NCI-H1048 (cell line): ENCODE measurements at regions not wholly inside any gene's neighbourhood (a gene's known extent, or its start where the extent isn't known, plus 50 kb on each side); places are given as distances from the start of the nearest gene placed in this dataset.

Experiments used
- DNase-seq: peaks from one replicate; lab custom pipeline; 2025; lab: John Stamatoyannopoulos, UW

DNA sequence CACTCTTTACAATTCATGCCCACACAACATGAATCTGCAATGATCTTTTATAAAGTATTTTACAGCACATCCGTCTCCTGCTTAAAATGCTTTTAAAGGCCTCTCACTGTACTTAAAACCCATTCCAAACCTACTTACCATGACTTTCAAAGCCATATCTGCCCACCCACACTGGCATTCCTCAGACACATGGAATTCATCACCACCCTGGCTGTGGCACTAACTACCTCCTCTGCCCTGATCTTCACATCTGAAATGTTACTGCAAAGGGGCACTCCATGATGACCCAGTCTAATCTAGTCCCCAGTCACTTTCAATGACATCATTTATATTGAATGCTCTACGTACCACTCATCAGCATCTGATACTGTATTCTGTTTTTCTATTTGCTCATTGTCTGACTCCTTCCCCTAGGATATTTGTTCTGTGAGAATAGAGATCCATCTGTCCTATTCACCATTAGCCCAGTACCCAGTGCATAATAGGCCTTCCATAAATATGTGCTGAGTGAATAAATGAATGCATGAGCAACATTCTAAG, 193.2 kb upstream of the KIF2A start:
- DNase-seq: no peak

DNA sequence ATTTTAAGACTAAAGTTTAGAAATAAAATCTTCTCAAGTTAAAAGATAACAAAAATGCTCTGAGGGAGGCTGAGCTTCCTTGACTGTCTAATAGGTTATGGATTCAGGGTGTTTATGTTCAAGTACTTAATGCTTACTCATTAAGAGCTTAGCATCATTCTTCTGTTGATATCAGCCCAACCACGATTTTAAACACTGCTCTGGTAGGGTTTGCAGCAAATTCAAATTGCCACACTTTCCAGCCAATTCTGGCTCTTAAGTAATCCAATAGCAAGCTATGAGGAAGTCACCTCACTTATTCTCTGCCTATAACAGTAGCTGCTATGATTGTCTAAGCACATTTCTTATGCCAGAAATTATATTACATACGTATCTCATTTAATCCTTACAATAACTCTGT, 191.0 kb upstream of the KIF2A start:
- DNase-seq: no peak

DNA sequence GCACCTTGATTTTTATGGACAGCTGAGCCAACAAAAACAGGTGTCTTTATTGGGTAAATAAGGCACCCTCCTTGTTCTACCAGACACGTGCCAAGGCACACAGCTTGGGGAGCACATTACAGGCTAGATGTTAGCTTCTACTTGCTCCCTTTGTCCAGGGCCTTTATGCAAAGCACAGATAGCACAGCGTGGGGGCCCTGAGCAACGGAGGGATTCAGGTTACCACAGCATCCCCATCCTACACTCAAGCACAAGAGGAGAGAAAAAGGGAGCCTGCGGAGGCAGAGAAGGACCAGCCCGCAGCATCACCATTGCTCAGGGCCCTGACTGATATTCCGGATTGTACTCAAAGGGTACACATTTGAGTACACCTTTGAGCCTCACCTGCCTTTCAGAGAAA, 181.7 kb upstream of the KIF2A start:
- no peak for DNase-seq

DNA sequence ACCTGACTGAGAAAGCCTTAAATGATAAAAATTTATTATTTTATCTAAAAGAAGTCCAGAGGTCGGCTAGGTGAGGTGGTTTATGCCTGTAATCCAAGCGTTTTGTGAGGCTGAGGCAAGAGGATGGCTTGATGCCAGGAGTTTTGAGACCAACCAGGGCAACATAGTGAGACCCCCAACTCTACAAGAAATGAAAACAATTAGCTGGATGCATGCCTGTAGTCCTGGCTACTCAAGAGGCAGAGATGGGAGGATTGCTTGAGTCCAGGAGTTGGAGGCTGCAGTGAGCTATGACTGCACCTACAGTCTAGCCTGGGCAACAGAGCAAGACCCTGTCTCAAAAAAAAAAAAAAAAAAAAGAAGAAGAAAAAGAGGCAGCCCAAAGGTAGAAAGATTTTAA, 179.9 kb upstream of the KIF2A start:
- DNase-seq: no peak

DNA sequence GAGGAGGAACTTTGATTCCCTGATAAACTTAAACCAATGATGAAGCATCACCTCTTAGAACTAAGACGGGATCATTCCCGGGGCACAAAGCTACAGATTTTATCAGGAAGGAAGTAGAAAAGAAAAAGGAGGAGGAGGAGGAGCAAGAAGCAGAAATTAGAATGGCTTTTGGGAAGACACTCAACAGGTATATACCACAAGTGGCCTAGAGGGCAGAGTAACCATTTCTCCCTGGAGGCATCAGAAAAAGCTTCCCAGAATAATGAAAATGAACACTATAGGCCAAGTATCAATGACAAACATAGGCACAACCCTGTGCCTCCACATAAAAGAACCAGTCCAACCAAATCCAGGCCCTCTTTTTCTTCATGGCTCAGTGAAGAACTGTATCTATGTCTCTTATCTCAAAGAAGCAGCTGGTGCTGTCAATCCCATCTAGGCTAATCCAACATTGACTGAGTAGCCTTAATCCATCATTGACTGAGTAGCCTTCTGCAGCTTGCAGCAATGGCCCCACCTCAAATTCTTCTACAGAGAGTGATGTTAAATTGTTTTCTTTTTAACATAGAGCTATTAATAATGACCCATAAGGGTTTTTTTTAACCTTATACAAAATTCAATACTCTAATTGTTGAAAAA, 178.8 kb upstream of the KIF2A start:
- no peak for DNase-seq

DNA sequence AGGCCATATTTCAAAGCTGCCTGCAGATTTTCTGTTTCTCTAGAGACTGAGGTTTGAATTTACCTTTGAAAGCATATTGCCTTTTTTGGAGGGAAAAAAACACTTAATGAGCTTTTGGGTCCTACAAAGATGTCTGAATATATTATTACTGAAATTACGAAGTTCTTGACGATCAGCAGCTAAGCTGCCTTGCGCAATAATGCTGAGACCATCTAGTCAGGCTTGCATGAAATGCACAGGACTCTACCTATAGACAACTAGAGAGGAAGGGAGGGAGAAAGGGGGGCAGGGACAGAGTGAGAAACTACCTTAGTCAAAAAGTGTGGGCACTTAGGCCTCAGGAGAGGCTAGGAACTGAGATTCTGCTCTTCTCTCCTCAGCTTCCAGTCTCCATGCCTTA, 175.9 kb upstream of the KIF2A start:
- DNase-seq: no peak

DNA sequence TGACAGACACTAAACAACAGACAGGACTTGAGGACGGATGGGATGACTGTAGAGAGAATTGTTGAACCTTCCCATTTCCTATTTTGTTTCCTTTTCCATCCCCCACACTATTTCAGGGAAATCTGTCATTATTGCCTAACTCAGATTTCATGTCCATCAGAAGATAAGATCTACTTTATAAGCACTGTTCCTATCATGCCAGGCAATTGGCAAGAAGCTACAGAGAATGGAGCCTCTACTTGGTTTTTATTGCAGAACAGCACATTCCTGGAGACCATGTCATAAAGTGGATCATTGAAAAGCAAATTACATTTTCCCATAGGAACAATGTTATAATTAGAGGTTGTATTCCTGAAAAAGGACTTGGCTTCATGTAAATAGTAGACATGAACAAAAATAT, 173.7 kb upstream of the KIF2A start:
- DNase-seq: no peak

DNA sequence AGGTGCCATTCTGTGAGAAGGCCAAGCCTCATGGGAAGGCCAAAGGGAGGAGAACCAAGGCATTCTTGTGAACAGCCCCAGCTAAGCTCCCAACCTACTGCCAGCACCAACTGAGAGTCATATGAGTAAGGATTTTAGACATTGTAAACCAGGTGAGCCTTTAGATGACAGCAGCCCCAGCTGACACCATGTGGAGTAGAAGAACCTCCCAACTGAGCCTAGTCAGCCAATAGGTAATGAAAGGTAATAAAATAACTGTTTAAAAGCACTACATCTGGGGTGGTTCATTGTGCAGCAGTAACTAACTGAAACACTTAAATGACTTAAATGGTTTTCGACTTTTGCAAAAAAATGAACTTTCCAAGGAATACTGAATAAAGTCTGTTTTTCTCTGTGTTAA, 172.6 kb upstream of the KIF2A start:
- DNase-seq: no peak

DNA sequence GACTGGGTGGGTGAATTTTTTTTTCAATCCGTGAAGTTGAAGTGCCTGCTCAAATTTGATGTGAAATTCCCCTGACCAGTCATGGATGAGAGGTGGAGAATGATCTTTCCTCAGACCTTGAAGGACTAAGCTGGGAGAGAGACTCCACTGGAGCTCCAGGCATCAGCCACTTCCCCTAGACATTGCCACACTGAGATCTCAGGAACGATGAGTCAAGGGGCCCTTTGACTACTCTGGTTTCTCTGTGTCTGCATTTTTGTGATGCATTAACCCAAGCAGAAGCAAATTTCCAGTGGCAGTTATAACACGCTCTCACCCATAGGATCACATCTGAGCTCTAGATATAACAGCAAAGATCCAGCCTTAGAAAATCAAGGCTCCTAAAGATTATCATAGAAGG, 171.2 kb upstream of the KIF2A start:
- DNase-seq: no peak

DNA sequence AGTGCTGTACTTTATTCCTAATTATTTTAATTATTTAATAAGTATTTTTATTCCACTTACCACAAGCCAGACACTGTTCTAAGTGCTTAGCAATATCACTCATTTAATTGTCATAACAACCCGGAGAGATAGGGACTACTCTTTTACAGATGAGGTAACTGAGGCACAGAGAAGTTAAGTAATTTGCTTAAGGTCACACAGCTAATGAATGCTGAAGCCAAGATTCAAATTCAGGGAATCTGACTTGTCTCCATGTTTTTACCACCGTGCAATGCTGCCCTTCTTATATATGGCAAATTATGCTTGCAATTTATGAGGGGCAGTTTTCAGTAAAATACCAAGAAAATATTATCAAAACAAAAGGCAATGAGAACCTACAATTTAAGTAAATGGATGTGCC, 168.4 kb upstream of the KIF2A start:
- no peak for DNase-seq

DNA sequence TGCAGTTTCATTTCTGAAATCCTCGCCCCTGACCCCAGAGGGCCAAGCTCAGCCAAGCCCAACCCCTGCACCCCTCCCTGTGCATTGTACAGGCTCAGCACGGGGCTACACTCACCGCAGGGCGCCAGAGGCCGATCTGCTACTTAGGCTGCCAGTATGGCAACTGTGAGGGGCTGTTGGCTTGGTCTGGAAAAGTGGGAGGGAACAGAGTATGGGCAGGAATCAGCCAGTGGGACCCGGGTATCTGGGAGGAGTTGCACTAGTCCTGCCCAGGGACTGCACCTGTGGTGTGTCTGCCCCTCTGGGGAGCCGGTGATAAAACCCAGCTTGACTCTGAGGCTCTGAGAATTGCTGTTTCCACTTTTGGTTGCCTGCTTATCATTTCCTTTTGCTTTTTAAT, 167.4 kb upstream of the KIF2A start:
- DNase-seq: no peak

DNA sequence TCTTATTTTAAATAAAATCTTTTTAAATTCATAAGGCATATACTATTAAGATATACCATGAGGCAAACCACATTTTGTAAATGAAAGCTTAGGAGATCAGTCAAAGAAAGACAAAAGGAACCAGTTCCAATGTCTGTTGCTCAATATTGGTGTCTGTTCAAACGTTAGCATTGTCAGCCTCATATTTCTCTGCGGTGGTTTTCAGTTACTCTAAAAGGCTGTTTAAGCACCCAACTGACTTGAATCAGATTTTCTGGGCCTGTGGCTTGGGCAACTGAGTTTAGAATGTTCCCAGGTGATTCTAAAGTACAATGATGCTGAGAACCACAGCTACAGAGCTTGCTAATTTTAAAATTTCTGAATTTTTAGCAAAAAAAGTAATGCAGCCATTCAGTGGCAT, 166.3 kb upstream of the KIF2A start:
- no peak for DNase-seq

DNA sequence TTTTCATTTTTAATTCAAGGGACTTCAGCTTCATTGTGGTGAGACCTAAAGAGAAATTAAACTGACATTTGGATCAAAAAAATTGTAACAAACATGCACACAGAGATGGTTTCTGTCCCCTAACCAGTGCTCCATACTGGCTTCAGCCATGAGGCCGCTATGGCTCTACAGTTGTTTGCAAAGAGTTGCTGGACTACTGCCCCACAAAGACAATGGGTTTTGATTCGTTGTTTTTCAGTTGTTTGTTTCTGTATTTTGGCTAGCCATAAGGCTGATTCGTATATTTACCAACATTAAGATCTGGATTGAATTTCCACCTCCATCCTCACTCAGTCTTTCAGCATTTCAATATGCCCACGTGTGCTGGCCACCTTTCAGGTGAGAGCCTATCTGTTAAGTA, 163.7 kb upstream of the KIF2A start:
- no peak for DNase-seq

DNA sequence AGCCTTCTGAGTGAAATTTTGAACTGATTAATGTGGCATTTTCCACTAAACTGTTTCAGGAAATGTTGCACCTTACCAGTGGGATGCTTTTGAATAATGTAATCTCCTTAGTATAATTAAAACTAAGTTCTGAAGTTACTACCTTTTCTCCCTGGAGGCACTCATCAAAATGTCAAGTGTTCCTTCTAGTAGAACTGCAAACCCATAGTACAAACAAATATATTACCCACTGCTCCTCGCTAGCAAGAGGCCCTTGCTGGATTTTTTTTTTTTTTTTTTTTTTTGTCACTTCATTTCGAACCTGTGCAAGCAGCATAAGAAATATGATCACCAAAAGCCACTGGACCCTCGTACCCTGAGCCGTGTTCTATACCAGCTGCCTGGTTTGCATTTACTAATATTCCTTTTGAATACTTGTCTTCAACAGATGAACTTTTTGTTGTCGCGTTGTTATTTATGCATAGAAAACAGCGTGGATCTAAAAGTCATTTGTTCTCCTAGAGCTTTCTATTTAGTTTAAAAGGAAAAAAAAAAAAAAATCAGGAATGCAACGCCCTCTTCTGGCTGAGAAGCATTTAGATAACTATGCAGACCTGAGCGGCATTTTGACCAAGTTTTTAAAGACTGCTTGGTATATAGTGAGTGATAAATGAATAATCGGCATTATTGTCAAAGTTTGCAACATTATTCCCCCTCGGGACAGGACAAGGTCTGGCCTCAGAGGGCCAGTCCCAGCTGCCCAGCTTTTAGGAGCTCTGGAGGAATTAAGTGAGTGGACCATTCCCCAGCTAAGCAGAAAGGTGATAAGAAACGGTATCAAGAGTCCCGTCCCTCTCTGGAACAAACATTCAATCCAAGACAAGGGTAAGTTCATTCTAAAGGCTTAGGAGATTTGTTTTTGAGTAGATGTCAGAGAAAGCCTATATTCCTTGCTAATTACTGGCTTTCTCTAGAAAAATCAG, 162.5 kb upstream of the KIF2A start:
- DNase-seq: peak; percentile 5

DNA sequence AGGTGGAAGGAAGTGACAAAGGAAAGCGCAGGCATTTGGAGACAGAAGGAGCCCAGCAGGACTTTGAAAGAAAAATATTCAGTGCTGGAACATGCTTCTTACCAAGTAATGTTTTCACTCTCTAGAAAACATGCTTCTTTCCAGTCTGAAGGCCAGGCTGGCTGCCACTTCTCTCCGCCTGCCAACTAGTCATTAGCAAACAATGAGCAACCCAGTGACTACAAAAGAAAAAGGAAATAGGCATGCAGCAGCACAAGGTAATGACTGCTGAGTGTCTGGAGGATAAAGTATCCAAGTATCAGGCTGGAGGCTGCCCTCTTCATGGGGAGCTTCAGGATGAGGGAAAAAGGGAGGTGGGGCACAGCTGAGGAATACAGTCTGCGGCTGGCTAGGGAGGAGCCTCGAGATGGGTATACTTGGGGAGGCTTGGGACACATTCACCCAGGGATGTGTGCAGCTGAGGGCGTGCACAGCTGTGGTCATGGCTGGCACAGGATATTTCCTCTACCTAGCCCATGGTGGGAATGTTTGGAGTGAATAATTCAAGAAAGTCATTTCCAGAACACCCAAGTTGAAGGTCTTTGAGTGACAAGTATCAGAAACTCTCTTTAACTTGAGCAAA, 161.5 kb upstream of the KIF2A start:
- no peak for DNase-seq

DNA sequence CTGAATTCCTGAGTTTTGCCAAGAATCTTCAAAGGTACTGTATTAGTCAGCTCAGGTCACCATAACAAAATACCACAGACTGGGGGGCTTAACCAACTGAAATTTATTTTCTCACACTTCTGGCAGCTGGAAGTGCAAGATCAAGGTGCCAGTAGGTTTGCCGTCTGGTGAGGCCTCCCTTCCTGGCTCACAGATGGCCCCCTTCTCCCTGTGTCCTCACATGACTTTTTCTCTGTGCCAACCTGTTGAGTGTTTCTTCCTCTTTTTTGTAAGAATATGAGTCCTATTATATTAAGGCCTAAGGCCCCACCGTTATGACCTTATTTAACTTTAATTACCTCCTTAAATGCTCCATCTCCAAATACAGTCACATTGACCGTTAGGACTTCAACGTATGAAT, 156.1 kb upstream of the KIF2A start:
- DNase-seq: no peak

DNA sequence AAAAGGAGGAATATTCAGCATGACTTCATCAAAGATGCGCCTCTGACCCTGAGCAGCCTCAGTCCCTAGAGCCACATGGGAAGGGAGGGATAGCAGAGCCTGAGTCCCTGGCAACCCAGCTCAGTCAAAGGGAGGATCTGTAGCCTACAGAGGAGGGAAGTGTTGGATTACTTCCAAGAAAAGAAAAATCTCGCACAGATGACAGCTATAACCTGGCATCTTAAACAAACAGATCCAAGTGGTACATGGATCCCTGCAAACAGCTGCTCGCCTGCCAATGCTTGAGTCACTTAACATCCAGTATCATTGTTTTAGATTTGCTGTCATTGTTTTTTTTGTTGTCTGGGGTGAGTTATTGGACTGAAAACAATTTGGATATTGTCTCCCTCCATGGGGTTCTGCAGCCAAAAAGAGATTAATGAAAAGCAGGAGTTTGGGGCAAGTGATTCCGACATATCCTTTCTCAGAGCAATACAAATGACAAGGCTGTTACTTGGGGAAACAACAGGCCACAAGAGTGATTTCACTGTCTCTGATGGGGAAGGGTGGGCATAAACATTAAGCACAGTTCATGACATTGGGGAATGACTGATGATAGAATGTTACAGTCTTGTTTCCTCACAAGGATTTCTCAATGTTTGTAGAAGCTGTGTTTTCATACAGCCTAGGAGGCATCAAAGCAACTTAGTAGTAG, 153.5 kb upstream of the KIF2A start:
- no peak for DNase-seq

DNA sequence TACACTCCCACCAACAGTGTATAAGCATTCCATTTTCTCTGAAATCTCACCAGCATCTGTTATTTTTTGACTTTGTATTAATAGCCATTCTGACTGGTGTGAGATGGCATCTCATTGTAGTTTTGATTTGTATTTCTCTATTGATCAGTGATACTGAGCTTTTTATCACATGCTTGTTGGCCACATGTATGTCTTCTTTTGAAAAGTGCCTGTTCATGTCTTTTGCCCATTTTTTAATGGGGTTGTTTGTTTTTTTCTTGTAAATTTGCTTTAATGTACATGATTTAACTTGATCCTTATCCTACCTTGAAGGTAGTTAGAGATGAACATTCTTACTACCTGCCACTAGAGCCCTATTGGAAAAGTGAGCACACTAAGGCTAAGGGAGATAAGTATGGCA, 151.2 kb upstream of the KIF2A start:
- no peak for DNase-seq

DNA sequence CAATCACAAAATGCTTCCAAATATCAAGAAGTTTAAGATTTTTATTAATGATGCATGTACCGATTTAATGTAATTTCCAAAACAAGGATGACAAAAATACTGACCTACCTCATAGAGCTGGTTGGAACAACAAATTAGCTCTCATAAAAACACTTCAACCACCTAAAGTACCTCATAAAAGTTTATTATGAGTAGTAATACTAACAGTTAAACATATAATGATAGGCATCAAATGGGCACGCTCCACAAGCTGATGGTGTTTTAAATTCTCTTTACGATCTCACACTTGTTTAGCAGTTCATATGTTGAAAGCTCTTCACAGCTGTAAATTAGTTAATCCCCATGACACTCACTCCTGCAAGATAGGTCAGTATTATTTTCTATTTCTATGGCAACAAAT, 150.0 kb upstream of the KIF2A start:
- DNase-seq: no peak

DNA sequence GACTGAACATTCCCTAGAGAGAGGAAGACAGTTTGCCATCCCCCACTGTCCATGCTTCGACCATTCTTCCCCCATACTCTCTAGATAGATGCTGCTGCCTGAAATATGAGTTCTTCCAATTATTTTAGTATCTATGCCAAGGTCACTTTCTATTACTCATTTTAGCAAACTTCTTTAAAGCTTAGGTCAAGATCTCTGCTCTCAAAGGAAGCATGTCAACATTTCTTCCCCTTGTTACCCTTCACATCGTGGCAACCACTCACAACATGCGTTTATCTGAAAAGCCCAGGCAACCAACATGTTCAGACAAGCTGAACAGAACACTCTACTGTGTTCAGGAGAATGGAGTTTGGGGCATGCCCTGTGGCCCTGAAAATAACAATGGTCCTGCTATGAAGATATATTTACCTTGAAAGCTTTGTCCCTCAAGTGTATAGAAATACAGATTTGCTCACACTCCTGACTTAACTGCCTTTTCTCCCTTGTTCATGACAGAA, 138.4 kb upstream of the KIF2A start:
- DNase-seq: no peak

DNA sequence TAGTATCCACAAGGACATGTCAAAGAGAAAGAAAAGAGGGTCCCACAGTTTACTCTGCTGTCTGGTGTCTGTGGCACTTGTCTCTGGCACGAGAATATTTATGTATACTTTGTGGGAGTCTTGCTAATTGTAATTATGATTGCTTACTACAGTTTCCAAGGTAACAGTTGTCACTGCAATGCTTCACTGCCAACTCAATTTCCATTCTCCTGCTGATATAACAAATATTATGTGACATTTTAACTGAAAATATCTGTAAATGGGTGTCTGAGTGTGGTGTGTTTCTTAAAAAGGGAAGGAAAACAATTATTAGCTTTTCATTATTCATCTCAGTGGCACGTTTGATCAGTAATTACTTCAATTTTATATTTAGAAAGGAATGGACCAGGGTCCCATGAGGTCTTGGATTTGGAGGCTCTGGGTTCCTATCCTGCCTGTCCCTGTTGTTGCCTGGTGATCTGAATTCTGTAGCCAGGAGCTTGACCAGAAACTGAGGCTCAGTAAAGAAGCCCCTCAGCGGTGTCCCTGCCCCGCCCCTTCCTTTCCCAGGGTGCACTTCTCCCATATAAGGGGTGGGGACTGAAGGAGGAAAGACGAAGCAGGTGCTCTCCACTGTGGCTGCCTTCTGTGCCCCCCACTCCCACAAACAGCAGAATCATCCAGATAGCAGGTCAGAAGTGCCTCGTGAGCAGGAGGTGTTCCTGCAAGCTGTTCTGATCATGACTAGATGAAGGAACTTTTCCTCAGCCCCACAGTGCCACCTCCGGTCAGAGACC, 137.3 kb upstream of the KIF2A start:
- DNase-seq: no peak
